ENCODE measurements at regions not wholly inside any gene's neighbourhood (a gene's known extent, or its start where the extent isn't known, plus 50 kb on each side); places are given as distances from the start of the nearest gene placed in this dataset.

DNA sequence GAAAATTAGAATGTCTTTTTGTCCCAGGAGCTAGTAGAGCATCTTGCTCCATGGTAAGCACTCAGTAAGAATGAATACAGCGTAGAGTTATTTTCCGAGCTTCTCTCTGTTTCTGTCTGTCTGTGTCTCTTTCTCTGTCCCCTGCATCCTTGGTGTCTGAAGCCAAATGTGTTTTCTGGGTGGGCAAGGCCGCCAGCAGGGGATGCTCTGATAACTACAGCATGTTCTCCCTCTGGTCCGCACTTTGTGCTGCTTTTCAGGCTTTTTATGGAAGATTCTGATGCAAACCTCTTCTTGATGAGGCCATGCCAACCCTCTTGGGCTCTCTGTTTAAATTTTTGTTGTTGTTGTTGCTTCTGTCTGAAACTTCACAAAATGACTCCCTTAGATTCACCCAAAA, 142.8 kb upstream of the UBL3 start:
- no peak for DNase-seq

GRCh38 chr13:29991343-29991742, 140.9 kb upstream of the UBL3 start:
- no peak for DNase-seq

DNA sequence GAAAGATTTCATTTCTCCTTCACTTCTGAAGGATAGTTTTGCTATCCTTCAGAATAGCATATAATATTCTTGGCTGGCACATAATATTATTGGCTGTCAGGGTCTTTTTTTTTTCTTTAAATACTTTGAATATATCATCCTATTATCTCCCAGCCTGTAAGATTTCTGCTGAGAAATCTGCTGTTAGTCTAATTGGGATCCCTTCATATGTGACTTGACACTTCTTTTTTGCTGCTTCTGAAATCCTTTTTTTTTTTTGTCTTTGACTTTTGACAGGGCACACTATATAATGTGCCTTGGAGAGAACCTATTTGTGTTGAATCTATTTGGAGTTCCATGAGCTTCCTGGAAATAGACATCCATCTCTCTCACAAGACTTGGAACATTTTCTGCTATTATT, 136.9 kb upstream of the UBL3 start:
- no peak for DNase-seq

- no peak for DNase-seq
These were observed 129.9 kb upstream of the UBL3 start for GRCh38 chr13:29980339-29980738.

- no peak for DNase-seq
These were observed 127.8 kb upstream of the UBL3 start for GRCh38 chr13:29978211-29978610.

DNA sequence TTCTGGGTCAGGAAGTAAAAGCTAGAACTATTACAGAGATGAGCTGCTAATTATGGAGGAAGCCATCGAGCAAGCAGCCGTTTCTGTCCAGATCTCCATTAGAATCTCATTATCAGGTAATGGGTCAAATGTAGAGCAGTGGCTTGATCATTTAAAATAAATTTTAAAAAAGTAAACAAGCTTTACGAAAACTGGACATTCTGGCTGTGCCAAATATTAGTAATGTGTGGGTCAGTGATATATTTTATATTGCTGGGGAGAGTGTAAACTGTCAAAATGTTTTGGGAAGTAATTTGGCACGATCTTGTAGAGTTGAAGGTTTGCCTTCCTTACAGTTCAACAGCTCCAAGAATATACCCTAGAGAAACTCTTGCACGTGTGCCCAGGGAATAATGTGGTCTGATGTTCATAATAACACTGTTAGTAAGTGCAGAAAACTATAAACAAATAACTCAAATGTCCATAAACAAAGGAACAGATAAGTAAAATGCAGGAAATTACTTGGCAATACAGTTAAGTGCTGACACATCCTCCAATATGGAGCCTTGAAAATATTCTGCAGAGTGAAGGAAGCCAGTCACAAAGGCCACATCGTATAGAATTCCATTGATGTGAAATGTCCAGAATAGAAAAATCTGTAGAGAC, 127.2 kb upstream of the UBL3 start:
- no peak for DNase-seq

GRCh38 chr13:29976535-29976934, 126.1 kb upstream of the UBL3 start:
- DNase-seq: no peak

DNA sequence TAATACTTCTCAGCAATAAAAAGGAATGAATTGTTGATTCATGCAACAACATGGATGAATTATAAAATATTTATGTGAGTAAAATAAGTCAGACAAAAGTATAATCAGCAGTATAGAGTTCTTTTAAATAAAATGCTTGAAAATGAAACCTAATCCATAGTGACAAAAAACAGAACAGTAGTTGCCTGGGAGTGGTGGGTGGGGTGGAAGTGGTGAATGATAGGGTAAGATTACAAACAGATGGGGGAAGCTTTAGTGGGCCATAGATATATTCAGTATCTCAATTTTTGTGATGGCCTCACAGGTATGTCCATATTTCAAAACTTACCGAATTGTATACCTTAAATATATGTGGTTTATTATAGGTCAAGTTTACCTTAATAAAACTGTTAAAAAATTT, 124.9 kb upstream of the UBL3 start:
- no peak for DNase-seq

DNA sequence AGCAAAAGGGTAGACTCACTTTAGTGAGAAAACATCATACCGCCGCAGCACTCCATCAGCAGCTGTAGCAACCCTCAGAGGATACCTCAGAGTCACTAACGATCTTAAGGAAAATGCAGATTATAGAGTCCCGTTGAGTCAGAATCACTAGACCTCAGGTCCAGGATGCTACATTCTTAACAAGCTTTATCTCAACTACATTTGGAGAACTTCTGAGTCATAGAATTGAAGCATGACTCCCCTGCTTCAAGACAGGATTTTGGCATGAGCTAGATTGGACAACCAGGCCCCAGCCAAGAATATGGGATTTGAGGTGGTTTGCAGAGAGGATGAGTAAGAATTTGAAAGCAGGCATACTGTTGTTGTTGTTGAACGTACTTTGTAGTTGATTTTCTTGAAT, 118.9 kb upstream of the UBL3 start:
- DNase-seq: no peak

- no peak for DNase-seq
These were observed 113.9 kb upstream of the UBL3 start for GRCh38 chr13:29964181-29964845.

- no peak for DNase-seq
These were observed 112.7 kb upstream of the UBL3 start for GRCh38 chr13:29963089-29963488.

DNA sequence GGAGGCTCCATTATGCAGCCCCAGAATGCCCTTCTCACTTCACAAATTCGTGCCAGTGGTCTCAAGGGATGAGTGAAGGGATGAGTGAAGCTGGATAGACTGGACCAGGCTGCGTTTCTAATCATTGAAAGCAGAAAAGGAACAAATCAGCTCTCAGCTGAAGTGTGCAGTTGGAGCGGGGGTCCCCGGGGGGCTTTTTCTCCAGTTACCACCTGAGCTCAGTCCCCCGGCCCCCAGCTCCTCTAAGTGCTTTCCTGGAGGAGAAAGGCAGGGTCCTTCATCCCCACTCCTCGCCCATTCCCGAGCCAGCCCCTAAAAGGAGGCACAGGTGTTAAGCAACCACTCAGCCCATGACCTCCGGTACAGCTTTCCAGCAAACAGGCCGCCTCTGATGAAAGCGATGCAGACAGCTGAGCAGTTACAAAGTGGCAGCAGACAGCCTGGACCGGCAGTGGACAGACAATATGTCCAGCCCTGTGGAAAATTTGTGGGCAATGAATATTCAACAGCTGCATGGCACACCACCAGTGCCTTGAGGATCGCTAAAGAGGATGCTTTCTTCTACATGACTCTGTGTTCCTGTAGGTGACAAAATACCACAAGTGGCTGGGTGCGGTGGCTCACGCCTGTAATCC, 110.7 kb upstream of the UBL3 start:
- DNase-seq: no peak

GRCh38 chr13:29959603-29960002, 109.2 kb upstream of the UBL3 start:
- DNase-seq: no peak

GRCh38 chr13:29959086-29959485, 108.7 kb upstream of the UBL3 start:
- no peak for DNase-seq

- peak in 1 of 2 donors; percentile 12 for DNase-seq
These were observed 108.1 kb upstream of the UBL3 start for GRCh38 chr13:29958476-29958875.

- DNase-seq: no peak
These were observed 106.9 kb upstream of the UBL3 start for GRCh38 chr13:29957320-29957719.

- DNase-seq: no peak
These were observed 106.4 kb upstream of the UBL3 start for GRCh38 chr13:29956853-29957252.

- no peak for DNase-seq
These were observed 104.8 kb upstream of the UBL3 start for GRCh38 chr13:29955137-29955650.

GRCh38 chr13:29954082-29955028, 103.9 kb upstream of the UBL3 start:
- peak; percentile 38 to 58 for DNase-seq

GRCh38 chr13:29953542-29953941, 103.1 kb upstream of the UBL3 start:
- no peak for DNase-seq

- no peak for DNase-seq
These were observed 101.8 kb upstream of the UBL3 start for GRCh38 chr13:29952245-29952644.

GRCh38 chr13:29948791-29949190, 98.4 kb upstream of the UBL3 start:
- no peak for DNase-seq

GRCh38 chr13:29948244-29948643, 97.8 kb upstream of the UBL3 start:
- no peak for DNase-seq
